Activated CD4-positive, alpha-beta memory T cell treated with anti-CD3 and anti-CD28 coated beads, Interleukin-2, amount 10 ng/mL, durations not matched to agents 7 days and 5 days (primary cell): ENCODE measurements at regions not wholly inside any gene's neighbourhood (a gene's known extent, or its start where the extent isn't known, plus 50 kb on each side); places are given as distances from the start of the nearest gene placed in this dataset.

Experiments
- CTCF ChIA-PET: fragments of 350-600 bp; sonication (Branson Sonifier 250); formaldehyde crosslinking; loops from one replicate; lab custom pipeline; 2021; ENCODE audit warnings: antibody characterized with exemption, inconsistent platforms; lab: Charles Lee
- POLR2A ChIA-PET: fragments of 350-600 bp; sonication (Branson Sonifier 250); formaldehyde crosslinking; loops from one replicate; lab custom pipeline; 2021; ENCODE audit warnings: antibody characterized with exemption; lab: Charles Lee
- DNase-seq: peaks from one replicate; pipeline ENCODE4 v3.0.0-alpha.2; 2020
- H3K27ac Mint-ChIP-seq: one replicate; pipeline ENCODE4 v1.8.0; 2021; ENCODE audit warnings: mild to moderate bottlenecking, mixed read lengths
- H3K27me3 Mint-ChIP-seq: one replicate; pipeline ENCODE4 v1.8.0; 2021; ENCODE audit warnings: mixed read lengths
- H3K36me3 Mint-ChIP-seq: one replicate; pipeline ENCODE4 v1.8.0; 2021; ENCODE audit warnings: low read depth, mixed read lengths
- H3K4me1 Mint-ChIP-seq: one replicate; pipeline ENCODE4 v1.8.0; 2021; ENCODE audit warnings: mixed read lengths
- H3K4me3 Mint-ChIP-seq: one replicate; pipeline ENCODE4 v1.8.0; 2021; ENCODE audit warnings: mild to moderate bottlenecking, mixed read lengths
- H3K9me3 Mint-ChIP-seq: one replicate; pipeline ENCODE4 v1.8.0; 2021; ENCODE audit warnings: mixed read lengths

DNA sequence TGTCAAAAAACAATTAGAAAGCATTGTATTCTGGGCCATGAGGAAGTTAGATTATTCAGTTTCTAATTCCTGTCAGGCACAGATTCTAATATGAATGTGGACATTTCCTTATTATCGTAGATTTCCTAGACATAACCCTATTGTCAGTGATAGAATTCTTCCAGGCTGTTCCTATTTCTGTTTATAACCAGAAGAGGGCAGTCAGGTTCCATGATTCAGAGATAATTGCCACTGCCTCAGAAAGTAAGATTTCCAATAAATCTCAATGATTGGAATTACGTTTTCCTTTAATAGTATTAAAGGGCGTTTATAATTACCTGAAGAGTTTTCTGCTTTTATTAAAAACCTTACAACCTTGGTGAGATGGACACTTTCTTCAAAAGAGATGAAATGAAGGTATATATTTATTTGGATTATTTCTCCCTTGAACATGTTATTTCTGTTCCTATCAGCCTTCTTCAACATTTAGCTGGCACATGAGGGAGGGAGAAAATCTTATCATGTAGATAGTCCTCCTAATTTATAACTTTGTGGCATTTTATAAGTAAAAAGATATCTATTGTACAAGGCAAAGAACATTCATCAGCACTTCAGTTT lies 439.2 kb downstream of the MCTP2 start:
- Mint-ChIP-seq H3K27me3 (peaks cover 17% of the 10 kb centered on the region), H3K4me1 (no peaks in the 10 kb centered on the region), H3K27ac (no peak overlapping the region), H3K4me3 (no peak overlapping the region), H3K36me3 (no peaks in the 10 kb centered on the region), H3K9me3 (no peaks in the 10 kb centered on the region)
- ChIA-PET POLR2A (no interaction called here), CTCF (interaction anchor here (0.8 to 1.5 kb wide), 4 partner anchors 8 to 93 kb away, joined by 3 to 5 read pairs (median 4); no protein-coding TSS in a partner anchor)
- DNase-seq: no peak

DNA sequence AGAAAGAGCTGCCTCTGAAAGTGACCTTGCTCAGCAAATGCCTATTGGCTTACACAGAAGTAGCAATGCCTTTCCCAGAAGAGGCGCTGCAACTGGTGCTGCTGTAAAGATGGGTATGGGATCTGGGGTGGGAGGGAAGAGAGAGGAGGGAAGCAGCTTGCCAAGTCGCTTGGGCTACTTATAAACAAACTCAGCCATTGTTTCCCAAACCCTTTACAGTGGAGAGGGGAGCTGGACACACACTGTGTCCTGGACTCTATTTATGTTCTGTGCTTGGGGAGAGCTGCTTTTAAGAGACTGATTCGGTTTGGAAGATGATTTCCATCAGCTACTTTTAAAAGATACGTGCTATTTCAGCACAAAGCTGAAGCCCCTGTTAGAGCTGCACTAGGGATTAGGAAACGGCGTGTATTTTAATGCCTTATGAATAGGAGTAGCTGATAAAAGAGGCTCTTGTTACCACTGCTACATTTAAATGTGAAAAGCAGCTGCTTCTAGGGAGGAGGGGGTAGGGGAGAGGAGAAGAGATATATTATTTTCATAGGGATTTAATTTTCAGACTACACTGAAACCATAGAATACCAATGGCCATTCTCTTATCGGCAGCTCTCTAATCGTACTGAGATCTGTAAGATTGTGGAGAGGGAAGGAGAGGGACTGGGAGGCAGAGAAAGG lies 440.6 kb downstream of the MCTP2 start:
- CTCF ChIA-PET: interaction anchor here (1.1 kb wide), 2 partner anchors 42 to 552 kb away, joined by 3 read pairs; no protein-coding TSS in a partner anchor
- no peak overlapping the region for H3K27ac Mint-ChIP-seq
- H3K27me3 Mint-ChIP-seq: peaks cover 10% of the 10 kb centered on the region
- H3K4me3 Mint-ChIP-seq: no peak overlapping the region
- no peak for DNase-seq
- H3K36me3 Mint-ChIP-seq: no peaks in the 10 kb centered on the region
- POLR2A ChIA-PET: no interaction called here
- no peaks in the 10 kb centered on the region for H3K9me3 Mint-ChIP-seq
- H3K4me1 Mint-ChIP-seq: no peaks in the 10 kb centered on the region

DNA sequence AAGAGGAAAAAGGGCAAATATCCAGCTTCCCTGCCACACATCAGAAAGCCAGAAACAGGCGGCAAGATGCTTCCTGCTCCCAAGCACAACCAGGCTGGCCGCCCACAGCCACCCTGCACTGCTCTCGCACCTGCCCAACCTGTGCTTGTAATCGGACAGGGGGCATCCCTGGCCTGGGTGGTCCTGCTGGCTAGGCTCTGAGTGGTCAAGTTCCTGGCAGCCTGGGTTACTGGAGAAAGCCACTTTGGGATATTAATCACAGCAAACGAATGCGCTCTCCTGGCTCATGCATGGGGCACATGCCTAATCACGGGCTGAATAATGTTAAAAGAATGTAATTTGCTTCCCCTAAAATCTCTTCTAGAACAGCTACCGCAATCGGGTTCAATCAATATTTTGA lies 442.4 kb downstream of the MCTP2 start:
- CTCF ChIA-PET: interaction anchor here (1.1 kb wide), 1 partner anchor 90 kb away, joined by 3 read pairs; no protein-coding TSS in a partner anchor
- POLR2A ChIA-PET: no interaction called here
- no peaks in the 10 kb centered on the region for H3K9me3 Mint-ChIP-seq
- DNase-seq: no peak
- no peak overlapping the region for H3K27ac Mint-ChIP-seq
- H3K4me1 Mint-ChIP-seq: no peaks in the 10 kb centered on the region
- H3K36me3 Mint-ChIP-seq: no peaks in the 10 kb centered on the region
- no peak overlapping the region for H3K4me3 Mint-ChIP-seq
- H3K27me3 Mint-ChIP-seq: peaks cover 8% of the 10 kb centered on the region

DNA sequence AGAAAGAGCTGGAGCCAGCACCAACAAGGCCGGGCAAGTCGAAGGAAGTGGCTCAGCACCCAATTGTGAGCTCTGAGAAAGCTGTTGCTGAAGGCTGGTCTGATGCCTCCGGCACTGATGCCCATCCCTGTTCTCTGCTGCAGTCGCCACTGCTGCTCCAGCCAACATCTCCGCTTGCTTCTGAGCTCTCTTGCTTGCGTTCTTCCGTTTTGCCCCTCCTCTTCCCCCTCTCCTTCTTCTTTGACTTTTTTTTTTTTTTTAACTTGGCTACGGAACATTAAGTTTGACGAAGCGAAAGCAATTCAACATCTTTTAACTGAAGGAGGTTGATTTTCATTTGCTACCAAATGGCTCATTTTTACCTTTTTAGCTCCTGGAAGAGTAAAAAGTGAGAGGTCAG lies 442.9 kb downstream of the MCTP2 start:
- H3K36me3 Mint-ChIP-seq: no peaks in the 10 kb centered on the region
- H3K9me3 Mint-ChIP-seq: no peaks in the 10 kb centered on the region
- no peak overlapping the region for H3K4me3 Mint-ChIP-seq
- DNase-seq: no peak
- no peaks in the 10 kb centered on the region for H3K4me1 Mint-ChIP-seq
- H3K27ac Mint-ChIP-seq: no peak overlapping the region
- POLR2A ChIA-PET: no interaction called here
- H3K27me3 Mint-ChIP-seq: peaks cover 8% of the 10 kb centered on the region
- CTCF ChIA-PET: interaction anchor here (0.5 to 1.1 kb wide), 2 partner anchors 90 to 93 kb away, joined by 3 read pairs; no protein-coding TSS in a partner anchor

DNA sequence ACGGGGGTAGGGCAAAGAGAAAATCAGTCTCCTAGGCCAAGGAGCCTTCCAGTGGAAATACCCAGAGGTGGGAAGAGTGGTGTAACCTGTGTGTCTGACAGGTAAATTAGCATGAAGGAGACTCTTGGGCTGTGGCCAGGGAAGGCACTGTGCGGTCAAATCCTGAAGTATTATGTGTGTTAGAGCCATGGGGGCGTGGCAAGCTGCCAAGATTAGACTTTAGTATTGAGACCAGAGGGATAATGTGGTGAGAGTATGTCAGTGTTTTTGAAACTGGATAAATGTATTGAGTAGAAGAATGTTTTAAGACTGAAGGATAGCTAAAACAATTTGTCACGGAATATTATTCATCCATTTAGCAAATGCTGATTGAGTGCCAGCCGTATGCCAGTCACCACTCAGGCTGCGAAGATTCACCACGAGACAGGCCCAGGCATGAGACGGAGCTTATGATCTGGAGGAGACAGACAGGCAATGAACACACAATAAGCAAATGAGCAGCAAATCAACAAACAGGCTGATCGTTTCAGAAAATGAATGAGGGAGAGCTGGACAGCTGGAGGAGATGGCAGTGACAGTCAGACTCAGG lies 445.9 kb downstream of the MCTP2 start:
- Mint-ChIP-seq H3K4me1 (no peaks in the 10 kb centered on the region), H3K27me3 (peaks cover 2% of the 10 kb centered on the region), H3K4me3 (no peak overlapping the region), H3K9me3 (no peaks in the 10 kb centered on the region), H3K27ac (no peak overlapping the region), H3K36me3 (no peaks in the 10 kb centered on the region)
- no peak for DNase-seq
- ChIA-PET CTCF (interaction anchor here (1.1 kb wide), 1 partner anchor 8 kb away, joined by 3 read pairs; no protein-coding TSS in a partner anchor), POLR2A (no interaction called here)

DNA sequence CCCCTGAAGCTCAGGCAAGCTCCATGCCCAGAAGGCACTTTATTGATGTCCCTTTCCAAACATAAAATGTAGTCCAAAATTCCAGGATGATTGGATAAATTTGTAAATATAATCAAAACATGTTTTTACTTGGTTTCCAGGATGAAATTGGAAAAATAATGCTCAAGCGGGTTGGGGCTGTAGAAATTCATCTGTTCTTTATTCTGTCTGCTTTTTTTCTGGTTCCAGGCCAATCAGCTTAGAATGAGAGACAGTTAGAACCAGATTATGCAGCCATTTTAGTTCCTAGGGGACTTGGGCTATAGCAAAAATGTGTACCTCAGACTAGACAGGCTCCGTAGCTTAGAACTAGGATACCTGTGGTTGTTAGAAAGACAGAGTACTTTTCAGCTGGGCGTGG lies 450.8 kb downstream of the MCTP2 start:
- H3K4me1 Mint-ChIP-seq: no peaks in the 10 kb centered on the region
- POLR2A ChIA-PET: no interaction called here
- CTCF ChIA-PET: no interaction called here
- no peak overlapping the region for H3K27ac Mint-ChIP-seq
- H3K4me3 Mint-ChIP-seq: no peak overlapping the region
- DNase-seq: no peak
- H3K27me3 Mint-ChIP-seq: no peaks in the 10 kb centered on the region
- no peaks in the 10 kb centered on the region for H3K9me3 Mint-ChIP-seq
- H3K36me3 Mint-ChIP-seq: no peaks in the 10 kb centered on the region

DNA sequence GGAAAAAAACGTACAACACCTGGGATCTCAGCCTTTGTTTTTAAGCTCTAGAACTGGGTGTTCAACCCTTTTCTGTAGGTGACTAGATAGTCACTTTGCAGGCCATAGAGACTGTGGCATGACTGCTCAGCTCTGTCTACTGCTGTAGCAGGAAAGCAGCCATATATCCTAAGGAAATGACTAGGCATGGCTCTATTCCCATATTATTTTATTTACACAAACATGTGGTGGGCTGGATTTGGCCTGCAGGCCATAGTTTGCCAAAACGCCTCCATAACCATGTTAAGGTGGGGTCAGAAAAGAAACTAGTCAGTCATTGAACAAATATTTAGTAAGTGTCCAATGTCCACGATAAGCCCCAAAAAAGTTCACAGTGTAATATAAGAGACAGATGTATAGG lies 452.5 kb downstream of the MCTP2 start:
- Mint-ChIP-seq H3K4me1 (no peaks in the 10 kb centered on the region), H3K4me3 (no peak overlapping the region), H3K9me3 (no peaks in the 10 kb centered on the region), H3K36me3 (no peaks in the 10 kb centered on the region), H3K27me3 (no peaks in the 10 kb centered on the region), H3K27ac (no peak overlapping the region)
- no peak for DNase-seq
- ChIA-PET POLR2A (no interaction called here), CTCF (no interaction called here)

DNA sequence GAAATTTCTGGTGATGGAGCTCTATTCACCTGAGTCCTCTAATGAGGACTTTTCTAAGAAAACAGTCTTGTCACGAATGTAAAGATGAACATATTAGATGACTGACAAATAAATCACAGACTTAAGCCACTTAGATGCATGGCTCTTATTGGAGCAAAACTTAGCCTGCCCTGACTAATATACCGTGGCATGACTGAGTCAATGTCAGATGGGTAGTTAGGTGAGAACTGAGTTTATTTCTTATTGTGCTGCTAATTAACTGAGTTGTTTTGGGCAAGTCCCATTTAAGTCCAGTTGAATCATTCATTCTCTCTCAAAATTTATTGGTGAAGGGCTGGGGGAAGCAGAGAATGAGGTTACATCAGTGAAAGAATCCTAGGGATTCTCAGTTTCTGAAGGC lies 459.8 kb downstream of the MCTP2 start:
- no peak for DNase-seq
- POLR2A ChIA-PET: no interaction called here
- H3K27ac Mint-ChIP-seq: no peak overlapping the region
- CTCF ChIA-PET: no interaction called here
- H3K9me3 Mint-ChIP-seq: no peaks in the 10 kb centered on the region
- H3K4me1 Mint-ChIP-seq: no peaks in the 10 kb centered on the region
- no peaks in the 10 kb centered on the region for H3K27me3 Mint-ChIP-seq
- no peak overlapping the region for H3K4me3 Mint-ChIP-seq
- no peaks in the 10 kb centered on the region for H3K36me3 Mint-ChIP-seq

DNA sequence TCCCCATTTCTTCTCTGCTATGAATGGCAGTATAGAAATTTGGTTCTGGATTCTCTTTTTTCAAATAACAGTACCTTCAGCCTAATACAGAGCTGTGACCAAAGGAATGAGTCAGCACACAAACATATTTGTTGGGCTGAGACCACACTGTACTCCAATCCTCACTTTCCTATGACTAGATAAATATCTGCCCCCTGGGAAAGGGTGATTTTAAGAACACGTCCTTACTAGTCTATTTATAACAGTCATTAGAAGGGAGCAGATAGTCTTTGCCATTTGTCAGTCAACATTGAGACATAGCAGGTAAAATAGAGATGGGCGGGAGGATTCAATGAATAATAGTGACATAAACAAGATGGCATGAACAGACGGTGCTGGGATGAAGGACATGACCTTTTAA lies 461.3 kb downstream of the MCTP2 start:
- Mint-ChIP-seq H3K4me1 (no peaks in the 10 kb centered on the region), H3K9me3 (no peaks in the 10 kb centered on the region), H3K36me3 (no peaks in the 10 kb centered on the region), H3K27ac (no peak overlapping the region), H3K27me3 (no peaks in the 10 kb centered on the region), H3K4me3 (no peak overlapping the region)
- ChIA-PET POLR2A (no interaction called here), CTCF (no interaction called here)
- no peak for DNase-seq

DNA sequence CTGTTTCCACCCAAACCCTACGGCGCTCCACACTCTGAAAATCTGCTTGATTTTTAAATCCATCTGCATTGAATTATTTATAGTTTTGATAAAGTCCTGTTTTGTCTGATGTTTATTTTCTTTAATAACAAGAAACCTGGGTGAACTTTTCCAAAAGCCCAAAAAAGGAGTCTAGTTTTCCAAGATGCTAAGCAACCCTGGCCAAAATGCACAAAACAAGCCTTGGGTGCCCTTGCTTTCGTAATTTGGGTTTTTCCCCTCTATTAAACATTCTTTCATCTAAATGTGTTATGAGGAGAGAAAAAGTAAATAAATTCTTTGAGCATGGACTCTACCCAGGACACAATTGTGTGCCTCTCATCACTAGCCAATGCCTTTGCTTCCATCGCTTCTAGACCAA lies 468.9 kb downstream of the MCTP2 start:
- H3K4me3 Mint-ChIP-seq: no peak overlapping the region
- CTCF ChIA-PET: no interaction called here

DNA sequence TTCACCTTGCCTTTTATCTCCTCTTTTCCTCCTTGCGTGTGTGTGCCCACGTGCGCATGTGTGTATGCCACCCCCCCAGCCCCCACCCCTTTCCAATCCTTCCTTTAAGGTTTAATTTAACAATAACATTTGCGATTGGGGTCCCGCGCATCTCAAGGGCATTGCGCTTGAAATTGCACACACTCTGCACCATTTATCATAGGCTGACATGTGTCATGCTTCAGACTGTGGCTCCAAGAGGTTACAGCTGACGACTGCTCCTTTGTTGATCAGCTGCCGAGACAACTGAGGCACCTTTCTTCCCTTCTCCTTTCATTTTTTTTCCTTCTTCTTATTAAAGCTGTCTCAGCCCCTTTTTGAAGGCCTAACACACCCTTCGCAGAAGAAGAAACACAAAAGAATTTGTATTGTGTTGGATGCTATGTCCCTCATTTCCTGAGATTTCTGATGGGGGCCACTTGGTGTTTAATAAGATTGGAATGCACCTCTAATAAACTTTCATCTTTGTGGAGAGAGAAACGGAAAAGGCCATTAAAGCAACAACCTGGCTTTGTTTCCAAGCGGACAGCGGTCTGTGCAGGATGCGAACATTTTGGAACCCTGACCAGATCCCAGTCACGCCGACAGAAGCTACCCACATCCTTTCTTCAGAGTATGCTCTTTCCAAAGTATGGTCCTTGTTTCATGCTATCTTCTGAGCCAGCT lies 470.1 kb downstream of the MCTP2 start:
- H3K27ac Mint-ChIP-seq: no peak overlapping the region
- H3K9me3 Mint-ChIP-seq: no peaks in the 10 kb centered on the region
- POLR2A ChIA-PET: no interaction called here

More for the DNA sequence above, 468.9 kb downstream of the MCTP2 start:
- H3K4me1 Mint-ChIP-seq: no peaks in the 10 kb centered on the region
- POLR2A ChIA-PET: no interaction called here
- H3K27me3 Mint-ChIP-seq: no peaks in the 10 kb centered on the region
- H3K9me3 Mint-ChIP-seq: no peaks in the 10 kb centered on the region
- H3K36me3 Mint-ChIP-seq: no peaks in the 10 kb centered on the region
- H3K27ac Mint-ChIP-seq: no peak overlapping the region
- no peak for DNase-seq

DNA sequence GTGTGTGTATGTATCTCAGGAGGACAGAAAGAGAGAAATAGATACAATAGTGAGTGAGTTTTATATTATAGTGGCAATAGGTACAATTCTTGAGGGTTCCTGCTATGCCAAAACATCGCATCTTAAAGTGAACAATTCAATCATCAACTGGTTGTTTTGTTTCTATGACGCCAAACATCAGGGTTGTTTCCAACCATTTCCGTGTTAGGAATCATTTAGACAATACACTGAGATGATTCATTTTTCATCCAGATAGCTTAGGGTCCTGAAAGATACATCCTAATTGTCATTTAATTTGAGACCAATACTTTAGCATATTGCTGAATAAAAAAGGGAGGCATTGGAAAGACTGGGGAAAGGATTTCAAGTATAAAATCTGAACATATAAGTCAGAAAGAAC lies 472.2 kb downstream of the MCTP2 start:
- no peaks in the 10 kb centered on the region for H3K36me3 Mint-ChIP-seq
- ChIA-PET POLR2A (no interaction called here), CTCF (no interaction called here)
- DNase-seq: no peak
- H3K27me3 Mint-ChIP-seq: no peaks in the 10 kb centered on the region
- no peak overlapping the region for H3K27ac Mint-ChIP-seq
- no peaks in the 10 kb centered on the region for H3K4me1 Mint-ChIP-seq
- no peaks in the 10 kb centered on the region for H3K9me3 Mint-ChIP-seq
- H3K4me3 Mint-ChIP-seq: no peak overlapping the region

More for the DNA sequence above, 470.1 kb downstream of the MCTP2 start:
- Mint-ChIP-seq H3K27me3 (no peaks in the 10 kb centered on the region), H3K36me3 (no peaks in the 10 kb centered on the region), H3K4me1 (no peaks in the 10 kb centered on the region), H3K4me3 (no peak overlapping the region)
- DNase-seq: no peak
- CTCF ChIA-PET: no interaction called here

DNA sequence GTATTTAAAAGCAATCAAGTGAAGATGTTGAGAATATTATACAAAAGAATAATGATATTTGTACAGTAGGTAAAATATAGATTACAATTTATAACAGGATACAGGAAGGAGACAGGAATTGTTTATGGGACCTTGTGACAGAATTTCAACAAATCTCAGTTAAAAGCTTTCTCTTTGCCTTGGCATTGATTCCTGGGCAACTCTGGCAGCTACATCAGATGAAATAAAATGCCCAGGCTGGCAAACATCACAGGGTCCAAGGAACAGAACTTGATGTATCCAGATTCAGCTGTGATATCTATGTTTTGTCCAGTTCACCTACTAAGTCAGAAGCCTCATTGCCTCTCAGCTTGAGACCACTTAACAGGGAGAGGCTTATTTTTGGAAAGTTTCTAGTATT lies 473.1 kb downstream of the MCTP2 start:
- Mint-ChIP-seq H3K36me3 (no peaks in the 10 kb centered on the region), H3K4me3 (no peak overlapping the region), H3K4me1 (no peaks in the 10 kb centered on the region), H3K27ac (no peak overlapping the region), H3K27me3 (no peaks in the 10 kb centered on the region), H3K9me3 (no peaks in the 10 kb centered on the region)
- CTCF ChIA-PET: no interaction called here
- DNase-seq: no peak
- POLR2A ChIA-PET: no interaction called here
